Left cardiac atrium (tissue), 4 donors: ENCODE measurements at regions not wholly inside any gene's neighbourhood (a gene's known extent, or its start where the extent isn't known, plus 50 kb on each side); places are given as distances from the start of the nearest gene placed in this dataset.

Experiments used
- ATAC-seq, 2 donors: fragments of 200-7000 bp; cut with Tn5 transposase; one replicate each; pipeline ENCODE4 v1.9.1; 2020; ENCODE audit warnings: mild to moderate bottlenecking in 2 of 2, moderate library complexity in 2 of 2
- DNase-seq: peaks from one replicate; pipeline ENCODE4 v3.0.0-alpha.2; 2020
- intact Hi-C, 2 donors: fragments of 100-400 bp; cut with DNase I; formaldehyde crosslinking; loops; one replicate each; pipeline versions ENCODE4 v1.14.1 to v1.15.1; 2022 to 2023
- donor health status: DM: no; HTN: yes; CAD: no.
- donor health status: DM: no; HTN: yes; CAD: no; lungs with severe emphysema.
- donor health status: DM: yes; HTN: yes; CAD: no.
- donor health status: Dilated cardiomyopathy.

GRCh38 chr3:150074697-150075416 is 104.2 kb upstream of the PFN2 start:
- no peak for ATAC-seq
- intact Hi-C loops: no loop called here
- DNase-seq: no peak

- ATAC-seq (no peak), DNase-seq (no peak)
- intact Hi-C loops: no loop called here
Measured at GRCh38 chr3:150074277-150074676, 103.6 kb upstream of the PFN2 start.

GRCh38 chr3:150073513-150073912 is 102.8 kb upstream of the PFN2 start:
- intact Hi-C loops: no loop called here
- ATAC-seq (no peak), DNase-seq (no peak)

- no peak for ATAC-seq
- DNase-seq: no peak
- intact Hi-C loops: no loop called here
Measured at GRCh38 chr3:150073031-150073430, 102.3 kb upstream of the PFN2 start.

GRCh38 chr3:150072576-150072975 is 101.9 kb upstream of the PFN2 start:
- intact Hi-C loops: no loop called here
- DNase-seq (no peak), ATAC-seq (no peak)

GRCh38 chr3:150070271-150070670 is 99.6 kb upstream of the PFN2 start:
- no peak for ATAC-seq
- no peak for DNase-seq
- intact Hi-C loops: no loop called here

GRCh38 chr3:150069633-150070032 is 98.9 kb upstream of the PFN2 start:
- DNase-seq (no peak), ATAC-seq (no peak)
- intact Hi-C loops: no loop called here

- ATAC-seq (no peak), DNase-seq (no peak)
- intact Hi-C loops: no loop called here
Measured at GRCh38 chr3:150069154-150069527, 98.4 kb upstream of the PFN2 start.

GRCh38 chr3:150068440-150069153 is 97.9 kb upstream of the PFN2 start:
- ATAC-seq: no peak
- no peak for DNase-seq
- intact Hi-C loops: no loop called here

GRCh38 chr3:150067561-150067960 is 96.9 kb upstream of the PFN2 start:
- intact Hi-C loops: no loop called here

GRCh38 chr3:150064971-150065370 is 94.3 kb upstream of the PFN2 start:
- no peak for ATAC-seq
- intact Hi-C loops: loop anchor here in 1 of 2 donors (5.0 kb wide), 1 partner anchor 117 kb away; no protein-coding TSS in a partner anchor
- no peak for DNase-seq

More at GRCh38 chr3:150067561-150067960, 96.9 kb upstream of the PFN2 start:
- ATAC-seq (no peak), DNase-seq (no peak)

- no peak for DNase-seq
- intact Hi-C loops: loop anchor here in 1 of 2 donors (5.0 kb wide), 1 partner anchor 119 kb away; no protein-coding TSS in a partner anchor
- no peak for ATAC-seq
Measured at GRCh38 chr3:150063237-150063636, 92.5 kb upstream of the PFN2 start.

GRCh38 chr3:150062492-150062891 is 91.8 kb upstream of the PFN2 start:
- ATAC-seq: peak; percentile 65 to 87
- no peak for DNase-seq
- intact Hi-C loops: loop anchor here in 1 of 2 donors (5.0 kb wide), 1 partner anchor 120 kb away; no protein-coding TSS in a partner anchor

- peak; percentile 60 to 72 for ATAC-seq
- intact Hi-C loops: loop anchor here in 1 of 2 donors (5.0 kb wide), 1 partner anchor 121 kb away; no protein-coding TSS in a partner anchor
- no peak for DNase-seq
Measured at GRCh38 chr3:150061288-150062024, 90.8 kb upstream of the PFN2 start.

- ATAC-seq (no peak), DNase-seq (no peak)
- intact Hi-C loops: loop anchor here in 1 of 2 donors (5.0 kb wide), 1 partner anchor 123 kb away; no protein-coding TSS in a partner anchor
Measured at GRCh38 chr3:150059729-150060128, 89.0 kb upstream of the PFN2 start.

- intact Hi-C loops: no loop called here
- DNase-seq: no peak
- ATAC-seq: no peak
Measured at GRCh38 chr3:150059241-150059640, 88.5 kb upstream of the PFN2 start.

GRCh38 chr3:150057227-150057626 is 86.5 kb upstream of the PFN2 start:
- DNase-seq (no peak), ATAC-seq (no peak)
- intact Hi-C loops: no loop called here

GRCh38 chr3:150055332-150055731 is 84.6 kb upstream of the PFN2 start:
- intact Hi-C loops: no loop called here
- ATAC-seq (no peak), DNase-seq (no peak)

- DNase-seq (no peak), ATAC-seq (no peak)
- intact Hi-C loops: no loop called here
Measured at GRCh38 chr3:150054635-150055034, 83.9 kb upstream of the PFN2 start.

GRCh38 chr3:150050510-150050909 is 79.8 kb upstream of the PFN2 start:
- no peak for ATAC-seq
- DNase-seq: no peak
- intact Hi-C loops: no loop called here
